ENCODE measurements at regions not wholly inside any gene's neighbourhood (a gene's known extent, or its start where the extent isn't known, plus 50 kb on each side); places are given as distances from the start of the nearest gene placed in this dataset.

- FAIRE-seq, result no peak
These were observed 375.2 kb downstream of the TUSC7 start for GRCh38 chr3:117084739-117085270.

GRCh38 chr3:117091676-117092075 lies 382.1 kb downstream of the TUSC7 start:
- no peak for FAIRE-seq

GRCh38 chr3:117096549-117096948 lies 387.0 kb downstream of the TUSC7 start:
- FAIRE-seq, result no peak

- FAIRE-seq, result no peak
These were observed 387.8 kb downstream of the TUSC7 start for GRCh38 chr3:117097351-117097750.

- no peak for FAIRE-seq
These were observed 392.1 kb downstream of the TUSC7 start for GRCh38 chr3:117101697-117102096.

GRCh38 chr3:117102426-117102825 lies 392.8 kb downstream of the TUSC7 start:
- no peak for FAIRE-seq

- FAIRE-seq, result no peak
These were observed 394.1 kb downstream of the TUSC7 start for GRCh38 chr3:117103675-117104074.

- FAIRE-seq, result no peak
These were observed 394.8 kb downstream of the TUSC7 start for GRCh38 chr3:117104381-117104780.

- no peak for FAIRE-seq
These were observed 395.2 kb downstream of the TUSC7 start for GRCh38 chr3:117104792-117105191.

GRCh38 chr3:117105686-117106085 lies 396.1 kb downstream of the TUSC7 start:
- FAIRE-seq, result no peak

- no peak for FAIRE-seq
These were observed 396.8 kb downstream of the TUSC7 start for GRCh38 chr3:117106396-117106795.

- no peak for FAIRE-seq
These were observed 398.4 kb downstream of the TUSC7 start for GRCh38 chr3:117107946-117108345.

GRCh38 chr3:117109178-117109577 lies 399.6 kb downstream of the TUSC7 start:
- FAIRE-seq, result no peak

- no peak for FAIRE-seq
These were observed 405.1 kb downstream of the TUSC7 start for GRCh38 chr3:117114517-117115265.

GRCh38 chr3:117117188-117117936 lies 407.8 kb downstream of the TUSC7 start:
- no peak for FAIRE-seq

GRCh38 chr3:117118604-117119003 lies 409.0 kb downstream of the TUSC7 start:
- no peak for FAIRE-seq

- no peak for FAIRE-seq
These were observed 410.4 kb downstream of the TUSC7 start for GRCh38 chr3:117120014-117120413.

- no peak for FAIRE-seq
These were observed 413.0 kb downstream of the TUSC7 start for GRCh38 chr3:117122609-117123008.

- no peak for FAIRE-seq
These were observed 416.9 kb downstream of the TUSC7 start for GRCh38 chr3:117126460-117126859.

- no peak for FAIRE-seq
These were observed 417.5 kb downstream of the TUSC7 start for GRCh38 chr3:117126946-117127546.

- FAIRE-seq, result no peak
These were observed 418.6 kb downstream of the TUSC7 start for GRCh38 chr3:117128133-117128532.

- FAIRE-seq, result no peak
These were observed 419.3 kb downstream of the TUSC7 start for GRCh38 chr3:117128872-117129271.

- no peak for FAIRE-seq
These were observed 419.9 kb downstream of the TUSC7 start for GRCh38 chr3:117129516-117129915.

- FAIRE-seq, result no peak
These were observed 420.6 kb downstream of the TUSC7 start for GRCh38 chr3:117130222-117130621.

All from colon (tissue), 2 donors.